GM12878 (cell line): ENCODE measurements at regions not wholly inside any gene's neighbourhood (a gene's known extent, or its start where the extent isn't known, plus 50 kb on each side); places are given as distances from the start of the nearest gene placed in this dataset.

Experiments used
- ATAC-seq: fragments of 200-7000 bp; cut with Tn5 transposase; 3 replicates; pipeline ENCODE4 v1.9.1; 2020; ENCODE audit warnings: mild to moderate bottlenecking, moderate library complexity
- BruUV-seq: library from RNA; stranded (reverse); fragments of 400-500 nt; replicated peaks from 2 replicates; lab custom pipeline; 2021; lab: Mats Ljungman, UMichigan
- CTCF ChIA-PET: fragments of 300-600 bp; sonication (Branson Sonifier 250); formaldehyde crosslinking; extraction: SDS; loops from one replicate; lab custom pipeline; 2021; ENCODE audit warnings: inconsistent platforms; lab: Yijun Ruan, JAX
- POLR2A ChIA-PET: fragments of 350-600 bp; formaldehyde crosslinking; extraction: SDS; loops from one replicate; lab custom pipeline; 2021; ENCODE audit warnings: inconsistent platforms; lab: Charles Lee
- RAD21 ChIA-PET: fragments of 300-600 bp; sonication (Branson Sonifier 250); formaldehyde crosslinking; loops from one replicate; lab custom pipeline; 2023; ENCODE audit warnings: antibody characterized with exemption; ENCODE audit not compliant: unreplicated experiment; lab: Charles Lee
- SMC1A ChIA-PET: fragments of 300-600 bp; sonication (Branson Sonifier 250); formaldehyde crosslinking; loops from one replicate; lab custom pipeline; 2023; ENCODE audit not compliant: unreplicated experiment, uncharacterized antibody; lab: Charles Lee
- DNase-seq: peaks from one replicate; pipeline ENCODE4 v3.0.0-alpha.2; 2011; ENCODE audit warnings: low read depth, low spot score
- FAIRE-seq: peaks from 3 replicates; lab custom pipeline; 2011; peaks lifted over from hg19 to GRCh38; lab: Jason Lieb, UNC
- H2AFZ ChIP-seq: 2 replicates; pipeline ENCODE4 v1.6.0; 2011; ENCODE audit warnings: low read depth, low read length, control low read depth; ENCODE audit not compliant: control insufficient read depth
- H3K27ac ChIP-seq: 2 replicates; pipeline ENCODE4 v1.5.1; 2011; ENCODE audit warnings: control low read depth; ENCODE audit not compliant: control insufficient read depth, insufficient read depth
- H3K27me3 ChIP-seq, 2 experiments: replicated peaks in 1 of 2; 2 replicates each; pipeline versions ENCODE4 v1.6.0 to v1.6.1; 2011; ENCODE audit warnings: low read length in 1 of 2; ENCODE audit not compliant: control insufficient read depth in 2 of 2, insufficient read depth in 2 of 2
- H3K36me3 ChIP-seq, 2 experiments: 2 replicates each; pipeline ENCODE4 v1.5.1; 2011; ENCODE audit warnings: low read length in 1 of 2; ENCODE audit not compliant: control insufficient read depth in 2 of 2, insufficient read depth in 2 of 2
- H3K4me1 ChIP-seq: 2 replicates; pipeline ENCODE4 v1.6.1; 2011; ENCODE audit warnings: mild to moderate bottlenecking, low read length, moderate library complexity, mixed read lengths; ENCODE audit not compliant: control insufficient read depth, insufficient read depth
- H3K4me2 ChIP-seq: 2 replicates; pipeline ENCODE4 v1.6.0; 2011; ENCODE audit warnings: control low read depth; ENCODE audit not compliant: control insufficient read depth, insufficient read depth
- H3K4me3 ChIP-seq: fragments of 200-600 bp; sonication (generic); 2 replicates; pipeline ENCODE4 v1.5.1; 2016
- H3K79me2 ChIP-seq: 2 replicates; pipeline ENCODE4 v1.6.0; 2011; ENCODE audit warnings: low read length; ENCODE audit not compliant: control insufficient read depth, insufficient read depth
- H3K9ac ChIP-seq: 2 replicates; pipeline ENCODE4 v1.8.0; 2011; ENCODE audit warnings: low read length, control low read depth, mixed read lengths; ENCODE audit not compliant: control insufficient read depth, insufficient read depth
- H3K9me3 ChIP-seq: replicated peaks from 3 replicates; pipeline ENCODE4 v1.5.1; 2011; ENCODE audit warnings: mild to moderate bottlenecking, low read length; ENCODE audit not compliant: control insufficient read depth, insufficient read depth
- H4K20me1 ChIP-seq: 2 replicates; pipeline ENCODE4 v1.6.0; 2011; ENCODE audit not compliant: control insufficient read depth, insufficient read depth
- EED ChIP-seq: sonication (generic); IDR thresholded peaks from 2 replicates; pipeline ENCODE4 v1.6.1; 2016; ENCODE audit warnings: antibody characterized with exemption, low read depth
- NBN ChIP-seq: fragments of 450-650 bp; IDR thresholded peaks from 2 replicates; pipeline ENCODE4 v1.6.1; 2016
- NFIC ChIP-seq: IDR thresholded peaks from 2 replicates; pipeline ENCODE4 v1.6.1; 2012; ENCODE audit warnings: low read depth, mild to moderate bottlenecking, inconsistent platforms, low read length, moderate library complexity
- POLR2A ChIP-seq: IDR thresholded peaks from 2 replicates; pipeline ENCODE4 v1.6.1; 2011; ENCODE audit warnings: low read depth, mild to moderate bottlenecking, low read length
- POLR2AphosphoS2 ChIP-seq: IDR thresholded peaks from 2 replicates; pipeline ENCODE4 v1.6.1; 2011; ENCODE audit warnings: low read depth, mild to moderate bottlenecking, low read length, improper control_type of control experiment, moderate library complexity
- RCOR1 ChIP-seq: conservative IDR thresholded peaks from 2 replicates; pipeline ENCODE4 v1.6.1; 2012; ENCODE audit warnings: low read depth, low read length, improper control_type of control experiment
- SPI1 ChIP-seq: IDR thresholded peaks from 2 replicates; pipeline ENCODE4 v1.6.1; 2011; ENCODE audit warnings: low read depth, mild to moderate bottlenecking, low read length, moderate library complexity, borderline replicate concordance; ENCODE audit not compliant: insufficient read depth
- SUPT20H ChIP-seq: IDR thresholded peaks from 2 replicates; pipeline ENCODE4 v1.6.1; 2011; ENCODE audit warnings: low read depth, mild to moderate bottlenecking, low read length, moderate library complexity, borderline replicate concordance; ENCODE audit not compliant: control insufficient read depth
- ZNF384 ChIP-seq: IDR thresholded peaks from 2 replicates; pipeline ENCODE4 v1.6.1; 2012; ENCODE audit warnings: low read depth, mild to moderate bottlenecking, low read length, improper control_type of control experiment, borderline replicate concordance
- WGBS: methylation state at CpG from one replicate; pipeline ENCODE4 v1.1.6; 2016; ENCODE audit warnings: low lambda C conversion rate; ENCODE audit not compliant: insufficient replicate concordance, insufficient coverage; ENCODE audit errors: missing lambda C conversion rate; 5-methylcytosine and 5-hydroxymethylcytosine counted together
- in situ Hi-C: fragments of 300-500 bp; cut with MboI; formaldehyde crosslinking; loops from 9 replicates; pipeline ENCODE4 v1.14.3; 2018; ENCODE audit warnings: mixed read lengths
- intact Hi-C: fragments of 100-400 bp; cut with micrococcal nuclease; formaldehyde crosslinking; loops from one replicate; pipeline ENCODE4 v1.14.2; 2022; ENCODE audit not compliant: unreplicated experiment
- TF ChIP-seq, protein P1 (sequence below): fragments of 450-650 bp; conservative IDR thresholded peaks from 2 replicates; pipeline ENCODE4 v1.6.1; 2017; ENCODE audit warnings: mild to moderate bottlenecking, moderate library complexity
- TF ChIP-seq, protein P2 (sequence below), 3 experiments: IDR thresholded peaks in 2 of 3; conservative IDR thresholded peaks in 1 of 3; 2 replicates each; pipeline ENCODE4 v1.5.1; 2011; ENCODE audit warnings: low read depth in 3 of 3, low read length in 3 of 3, mild to moderate bottlenecking in 3 of 3, control low read depth in 2 of 3, moderate library complexity in 2 of 3, inconsistent platforms in 1 of 3, mixed read lengths in 1 of 3; ENCODE audit not compliant: control insufficient read depth in 2 of 3, insufficient read depth in 1 of 3; ENCODE audit errors: extremely low read depth in 1 of 3

DNA sequence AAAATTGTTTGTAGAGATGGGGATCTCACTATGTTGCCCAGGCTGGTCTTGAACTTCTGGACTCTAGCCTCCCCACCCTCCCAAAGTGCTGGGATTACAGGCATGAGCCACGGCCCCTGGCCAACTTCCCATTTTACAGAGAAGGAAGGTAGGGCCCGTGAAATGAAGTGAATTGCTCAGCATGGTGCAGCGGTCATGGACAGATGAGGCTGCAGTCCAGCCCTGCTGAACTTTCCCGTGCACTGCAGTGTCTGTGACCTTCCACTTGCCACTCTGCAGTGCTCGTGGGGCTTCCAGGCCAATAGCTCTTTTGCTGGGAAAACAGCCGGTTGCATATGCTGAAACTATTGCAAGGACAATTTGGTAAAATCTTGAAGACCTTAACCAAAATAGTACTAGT lies 454.4 kb upstream of the FAT1 start:
- ChIA-PET RAD21 (no interaction called here), CTCF (no interaction called here), SMC1A (no interaction called here), POLR2A (no interaction called here)
- DNase-seq (no peak), FAIRE-seq (no peak), ATAC-seq (no peak)
- Histone ChIP-seq H3K9me3 (no peaks in the 10 kb centered on the region; the same call in 2 of the 3 replicates), H3K36me3 (no peaks in the 10 kb centered on the region), H4K20me1 (no peaks in the 10 kb centered on the region), H3K4me3 (no peak overlapping the region), H3K4me1 (no peaks in the 10 kb centered on the region), H3K79me2 (no peaks in the 10 kb centered on the region), H3K4me2 (no peak overlapping the region), H3K27ac (no peak overlapping the region), H3K27me3 (no peaks in the 10 kb centered on the region), H2AFZ (no peak overlapping the region), H3K9ac (no peak overlapping the region)
- in situ Hi-C loops = no loop called here
- WGBS = 32% methylated on average over 6 of the region's 6 CpGs
- no TSS peak for BruUV-seq
- intact Hi-C loops = no loop called here
- TF ChIP-seq, protein P1, sequence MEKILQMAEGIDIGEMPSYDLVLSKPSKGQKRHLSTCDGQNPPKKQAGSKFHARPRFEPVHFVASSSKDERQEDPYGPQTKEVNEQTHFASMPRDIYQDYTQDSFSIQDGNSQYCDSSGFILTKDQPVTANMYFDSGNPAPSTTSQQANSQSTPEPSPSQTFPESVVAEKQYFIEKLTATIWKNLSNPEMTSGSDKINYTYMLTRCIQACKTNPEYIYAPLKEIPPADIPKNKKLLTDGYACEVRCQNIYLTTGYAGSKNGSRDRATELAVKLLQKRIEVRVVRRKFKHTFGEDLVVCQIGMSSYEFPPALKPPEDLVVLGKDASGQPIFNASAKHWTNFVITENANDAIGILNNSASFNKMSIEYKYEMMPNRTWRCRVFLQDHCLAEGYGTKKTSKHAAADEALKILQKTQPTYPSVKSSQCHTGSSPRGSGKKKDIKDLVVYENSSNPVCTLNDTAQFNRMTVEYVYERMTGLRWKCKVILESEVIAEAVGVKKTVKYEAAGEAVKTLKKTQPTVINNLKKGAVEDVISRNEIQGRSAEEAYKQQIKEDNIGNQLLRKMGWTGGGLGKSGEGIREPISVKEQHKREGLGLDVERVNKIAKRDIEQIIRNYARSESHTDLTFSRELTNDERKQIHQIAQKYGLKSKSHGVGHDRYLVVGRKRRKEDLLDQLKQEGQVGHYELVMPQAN = no peak
- TF ChIP-seq SPI1 = no peak
- TF ChIP-seq NFIC = no peak
- TF ChIP-seq EED = no peak
- no peak for TF ChIP-seq RCOR1
- TF ChIP-seq NBN = no peak
- TF ChIP-seq POLR2A = no peak
- TF ChIP-seq, protein P2, sequence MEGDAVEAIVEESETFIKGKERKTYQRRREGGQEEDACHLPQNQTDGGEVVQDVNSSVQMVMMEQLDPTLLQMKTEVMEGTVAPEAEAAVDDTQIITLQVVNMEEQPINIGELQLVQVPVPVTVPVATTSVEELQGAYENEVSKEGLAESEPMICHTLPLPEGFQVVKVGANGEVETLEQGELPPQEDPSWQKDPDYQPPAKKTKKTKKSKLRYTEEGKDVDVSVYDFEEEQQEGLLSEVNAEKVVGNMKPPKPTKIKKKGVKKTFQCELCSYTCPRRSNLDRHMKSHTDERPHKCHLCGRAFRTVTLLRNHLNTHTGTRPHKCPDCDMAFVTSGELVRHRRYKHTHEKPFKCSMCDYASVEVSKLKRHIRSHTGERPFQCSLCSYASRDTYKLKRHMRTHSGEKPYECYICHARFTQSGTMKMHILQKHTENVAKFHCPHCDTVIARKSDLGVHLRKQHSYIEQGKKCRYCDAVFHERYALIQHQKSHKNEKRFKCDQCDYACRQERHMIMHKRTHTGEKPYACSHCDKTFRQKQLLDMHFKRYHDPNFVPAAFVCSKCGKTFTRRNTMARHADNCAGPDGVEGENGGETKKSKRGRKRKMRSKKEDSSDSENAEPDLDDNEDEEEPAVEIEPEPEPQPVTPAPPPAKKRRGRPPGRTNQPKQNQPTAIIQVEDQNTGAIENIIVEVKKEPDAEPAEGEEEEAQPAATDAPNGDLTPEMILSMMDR (IDR thresholded peaks at IDR 0.05 in 2 of 3, conservative IDR thresholded peaks at IDR 0.05 in 1 of 3; ENCODE audit: control insufficient read depth in 2 of 3, extremely low read depth in 1 of 3, insufficient read depth in 1 of 3, low read depth in 3 of 3, low read length in 3 of 3) = no peak
- TF ChIP-seq POLR2AphosphoS2 = no peak
- no peak for TF ChIP-seq SUPT20H
- TF ChIP-seq ZNF384 = no peak
